ENCODE measurements at regions not wholly inside any gene's neighbourhood (a gene's known extent, or its start where the extent isn't known, plus 50 kb on each side); places are given as distances from the start of the nearest gene placed in this dataset.

- in situ Hi-C loops (cut with HindIII; ENCODE audit: low sequenced_read_pairs), result no loop called here
These were observed 304.4 kb upstream of the SHH start for GRCh38 chr7:156116514-156117215.

- in situ Hi-C loops (cut with HindIII; ENCODE audit: low sequenced_read_pairs), result no loop called here
These were observed 303.3 kb upstream of the SHH start for GRCh38 chr7:156115582-156115981.

- in situ Hi-C loops (cut with HindIII; ENCODE audit: low sequenced_read_pairs), result no loop called here
These were observed 301.5 kb upstream of the SHH start for GRCh38 chr7:156113731-156114130.

- in situ Hi-C loops (cut with HindIII; ENCODE audit: low sequenced_read_pairs), result no loop called here
These were observed 297.7 kb upstream of the SHH start for GRCh38 chr7:156109988-156110387.

- in situ Hi-C loops (cut with HindIII; ENCODE audit: low sequenced_read_pairs), result no loop called here
These were observed 296.8 kb upstream of the SHH start for GRCh38 chr7:156109076-156109475.

GRCh38 chr7:156107957-156108356 is 295.7 kb upstream of the SHH start:
- in situ Hi-C loops (cut with HindIII; ENCODE audit: low sequenced_read_pairs), result no loop called here

DNA sequence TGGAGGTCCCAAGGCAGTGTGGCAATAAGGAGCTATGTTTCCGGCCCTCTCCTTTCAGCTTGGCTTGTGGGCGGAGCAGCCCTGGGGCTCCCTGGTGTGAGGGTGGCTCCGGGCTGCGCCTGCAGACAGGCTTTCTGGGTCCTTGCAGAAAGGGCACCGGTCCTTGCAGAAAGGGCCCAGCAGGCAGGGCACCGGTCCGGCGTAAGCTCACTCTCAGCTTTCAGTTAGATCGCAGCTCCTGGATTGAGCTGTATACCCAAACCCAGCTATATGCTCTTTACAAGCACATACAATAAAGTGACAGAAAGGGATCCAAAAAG is 293.8 kb upstream of the SHH start:
- in situ Hi-C loops (cut with HindIII; ENCODE audit: low sequenced_read_pairs), result no loop called here

GRCh38 chr7:156105337-156106106 is 293.3 kb upstream of the SHH start:
- in situ Hi-C loops (cut with HindIII; ENCODE audit: low sequenced_read_pairs), result no loop called here

- in situ Hi-C loops (cut with HindIII; ENCODE audit: low sequenced_read_pairs), result no loop called here
These were observed 292.5 kb upstream of the SHH start for GRCh38 chr7:156104501-156105336.

GRCh38 chr7:156102267-156102666 is 290.0 kb upstream of the SHH start:
- in situ Hi-C loops (cut with HindIII; ENCODE audit: low sequenced_read_pairs), result no loop called here

GRCh38 chr7:156101355-156101754 is 289.1 kb upstream of the SHH start:
- in situ Hi-C loops (cut with HindIII; ENCODE audit: low sequenced_read_pairs), result no loop called here

GRCh38 chr7:156100086-156100485 is 287.8 kb upstream of the SHH start:
- in situ Hi-C loops (cut with HindIII; ENCODE audit: low sequenced_read_pairs), result no loop called here

DNA sequence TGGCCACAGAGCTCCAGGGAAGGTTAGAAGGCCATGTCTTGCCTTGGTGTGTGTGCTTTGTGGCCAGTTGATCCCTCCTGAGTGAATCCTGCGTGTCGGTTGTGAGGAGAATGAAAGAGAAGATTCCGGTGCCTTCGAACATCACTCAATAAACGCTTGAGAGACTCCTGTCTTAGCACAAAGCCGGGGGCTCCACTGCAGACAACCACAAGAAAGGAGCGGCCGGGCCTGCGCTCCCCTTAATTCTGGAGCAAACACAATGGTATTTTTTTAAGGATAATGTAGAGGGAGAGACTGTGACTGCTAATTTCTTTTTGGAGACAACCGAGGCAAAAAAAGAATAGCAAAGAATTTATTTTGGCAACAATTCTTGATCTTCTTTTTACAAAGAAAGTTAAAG is 286.8 kb upstream of the SHH start:
- in situ Hi-C loops (cut with HindIII; ENCODE audit: low sequenced_read_pairs), result no loop called here

GRCh38 chr7:156096771-156097538 is 284.7 kb upstream of the SHH start:
- in situ Hi-C loops (cut with HindIII; ENCODE audit: low sequenced_read_pairs), result no loop called here

GRCh38 chr7:156095908-156096539 is 283.8 kb upstream of the SHH start:
- in situ Hi-C loops (cut with HindIII; ENCODE audit: low sequenced_read_pairs), result no loop called here

GRCh38 chr7:156094350-156095146 is 282.3 kb upstream of the SHH start:
- in situ Hi-C loops (cut with HindIII; ENCODE audit: low sequenced_read_pairs), result no loop called here

GRCh38 chr7:156092307-156092706 is 280.0 kb upstream of the SHH start:
- in situ Hi-C loops (cut with HindIII; ENCODE audit: low sequenced_read_pairs), result no loop called here

- in situ Hi-C loops (cut with HindIII; ENCODE audit: low sequenced_read_pairs), result no loop called here
These were observed 279.3 kb upstream of the SHH start for GRCh38 chr7:156091519-156092080.

GRCh38 chr7:156090988-156091387 is 278.7 kb upstream of the SHH start:
- in situ Hi-C loops (cut with HindIII; ENCODE audit: low sequenced_read_pairs), result no loop called here

Data from DLD1 (cell line).